Activated T-cell treated with anti-CD3 and anti-CD28 coated beads, Interleukin-2, amount 50 U/mL, for 24 hours (primary cell): ENCODE measurements at regions not wholly inside any gene's neighbourhood (a gene's known extent, or its start where the extent isn't known, plus 50 kb on each side); places are given as distances from the start of the nearest gene placed in this dataset.
"Not testable (repeated sequence)": the region's sequence is repeated elsewhere in the genome, so short reads cannot be mapped to it uniquely, and the experiment has no call there.

Source experiments
- DNase-seq: peaks from one replicate; pipeline ENCODE4 v3.0.0-alpha.2; 2020
- H3K27ac Mint-ChIP-seq: 2 replicates; pipeline ENCODE4 v1.8.0; 2020; ENCODE audit warnings: mild to moderate bottlenecking, mixed read lengths
- H3K27me3 Mint-ChIP-seq: 2 replicates; pipeline ENCODE4 v1.8.0; 2020; ENCODE audit warnings: mixed read lengths
- H3K36me3 Mint-ChIP-seq: 2 replicates; pipeline ENCODE4 v1.8.0; 2020; ENCODE audit warnings: low read depth, mixed read lengths
- H3K4me1 Mint-ChIP-seq: 2 replicates; pipeline ENCODE4 v1.8.0; 2020; ENCODE audit warnings: low read depth, mixed read lengths
- H3K4me3 Mint-ChIP-seq: 2 replicates; pipeline ENCODE4 v1.8.0; 2020; ENCODE audit warnings: mild to moderate bottlenecking, moderate library complexity, mixed read lengths
- H3K9me3 Mint-ChIP-seq: 2 replicates; pipeline ENCODE4 v1.8.0; 2020; ENCODE audit warnings: mixed read lengths

DNA sequence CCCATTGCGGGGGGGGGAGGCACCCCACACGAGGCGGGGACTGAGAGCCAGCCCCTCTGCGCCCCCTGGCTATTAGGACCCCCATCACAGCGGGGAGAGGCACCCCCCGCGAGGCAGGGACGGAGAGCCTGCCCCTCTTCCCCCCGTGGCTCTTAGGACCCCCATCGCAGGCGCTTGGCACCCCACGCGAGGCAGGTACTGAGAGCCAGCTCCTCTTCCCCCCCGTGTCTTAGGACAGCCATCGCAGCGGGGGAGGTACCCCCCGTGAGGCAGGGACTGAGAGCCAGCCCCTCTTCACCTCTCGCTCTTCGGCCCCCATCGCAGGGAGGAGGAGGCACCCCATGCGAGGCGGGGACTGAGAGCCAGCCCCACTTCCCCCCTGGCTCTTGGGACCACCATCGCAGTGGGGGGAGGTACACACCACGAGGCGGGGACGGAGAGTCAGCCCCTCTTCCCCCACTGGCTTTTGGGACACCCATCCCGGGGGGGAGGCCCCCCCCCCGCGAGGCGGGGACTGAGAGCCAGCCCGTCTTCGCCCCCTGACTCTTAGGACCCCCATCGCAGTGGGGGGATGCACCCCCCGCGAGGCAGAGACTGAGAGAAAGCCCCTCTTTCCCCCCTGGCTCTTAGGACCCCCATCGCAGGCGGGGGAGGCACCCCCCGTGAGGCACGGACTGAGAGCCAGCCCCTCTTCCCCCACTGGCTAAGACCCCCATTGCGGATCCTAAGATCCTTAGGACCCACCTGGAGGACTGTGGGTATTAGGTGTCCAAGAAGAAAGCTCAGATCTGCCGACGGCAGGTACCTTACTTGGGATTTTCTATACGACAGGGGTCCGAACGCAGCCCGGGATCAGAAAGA lies 198.6 kb upstream of the PZP start:
- no peaks in the 10 kb centered on the region for H3K27me3 Mint-ChIP-seq
- H3K4me1 Mint-ChIP-seq = peaks cover under 1% of the 10 kb centered on the region
- H3K4me3 Mint-ChIP-seq = no peak overlapping the region
- no peak for DNase-seq
- no peaks in the 10 kb centered on the region for H3K9me3 Mint-ChIP-seq
- H3K36me3 Mint-ChIP-seq = no peaks in the 10 kb centered on the region
- H3K27ac Mint-ChIP-seq = no peak overlapping the region

DNA sequence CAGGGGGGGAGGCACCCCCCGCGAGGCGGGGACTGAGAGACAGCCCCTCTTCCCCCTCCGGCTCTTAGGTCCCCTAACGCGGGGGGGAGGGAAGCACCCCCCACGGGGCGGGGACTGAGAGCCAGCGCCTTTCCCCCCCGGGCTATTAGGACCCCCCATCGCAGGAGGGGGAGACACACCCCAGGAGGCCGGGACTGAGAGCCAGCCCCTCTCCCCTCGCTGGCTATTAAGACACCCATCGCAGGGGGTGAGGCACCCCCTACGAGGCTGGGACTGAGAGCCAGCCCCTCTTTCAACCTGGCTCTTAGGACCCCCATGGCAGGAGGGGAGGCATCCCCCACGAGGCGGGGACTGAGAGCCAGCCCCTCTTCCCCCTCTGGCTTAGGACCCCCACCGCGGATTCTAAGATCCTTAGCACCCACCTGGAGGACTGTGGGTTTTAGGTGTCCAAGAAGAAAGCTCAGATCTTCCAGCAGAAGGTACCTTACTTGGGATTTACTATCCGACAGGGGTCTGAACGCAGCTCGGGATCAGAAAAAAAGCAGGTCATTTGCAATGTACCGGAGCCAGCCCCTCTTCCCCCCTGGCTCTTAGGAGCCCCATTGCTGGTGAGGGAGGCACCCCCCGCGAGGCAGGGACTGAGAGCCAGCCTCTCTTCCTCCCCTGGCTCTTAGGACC lies 197.8 kb upstream of the PZP start:
- Mint-ChIP-seq H3K4me3 (no peak overlapping the region), H3K9me3 (no peaks in the 10 kb centered on the region), H3K36me3 (no peaks in the 10 kb centered on the region), H3K27me3 (no peaks in the 10 kb centered on the region), H3K4me1 (no peaks in the 10 kb centered on the region), H3K27ac (no peak overlapping the region)
- DNase-seq = no peak

DNA sequence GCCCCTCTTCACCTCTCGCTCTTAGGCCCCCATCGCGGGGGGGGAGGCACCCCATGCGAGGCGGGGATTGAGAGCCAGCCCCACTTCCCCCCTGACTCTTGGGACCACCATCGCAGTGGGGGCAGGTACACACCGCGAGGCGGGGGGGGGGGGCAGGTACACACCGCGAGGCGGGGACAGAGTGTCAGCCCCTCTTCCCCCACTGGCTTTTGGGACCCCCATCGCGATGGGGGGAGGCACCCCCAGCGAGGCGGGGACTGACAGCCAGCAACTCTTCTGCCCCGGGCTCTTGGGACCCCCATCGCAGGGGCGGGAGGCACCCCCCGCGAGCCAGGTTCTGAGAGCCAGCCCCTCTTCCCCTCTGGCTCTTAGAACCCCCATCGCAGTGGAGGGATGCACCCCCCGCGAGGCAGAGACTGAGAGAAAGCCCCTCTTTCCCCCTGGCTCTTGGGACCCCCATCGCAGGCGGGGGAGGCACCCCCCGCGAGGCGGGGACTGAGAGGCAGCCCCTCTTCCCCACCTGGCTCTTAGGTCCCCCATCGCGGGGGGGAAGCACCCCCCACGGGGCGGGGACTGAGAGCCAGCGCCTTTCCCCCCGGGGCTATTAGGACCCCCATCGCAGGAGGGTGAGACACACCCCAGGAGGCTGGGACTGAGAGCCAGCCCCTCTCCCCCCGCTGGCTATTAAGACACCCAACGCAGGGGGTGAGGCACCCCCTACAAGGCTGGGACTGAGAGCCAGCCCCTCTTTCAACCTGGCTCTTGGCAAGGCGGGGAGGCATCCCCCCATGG lies 196.5 kb upstream of the PZP start:
- H3K27ac Mint-ChIP-seq = no peak overlapping the region
- no peaks in the 10 kb centered on the region for H3K4me1 Mint-ChIP-seq
- H3K36me3 Mint-ChIP-seq = peaks cover 2% of the 10 kb centered on the region
- no peak overlapping the region for H3K4me3 Mint-ChIP-seq
- H3K9me3 Mint-ChIP-seq = no peaks in the 10 kb centered on the region
- DNase-seq = no peak
- no peaks in the 10 kb centered on the region for H3K27me3 Mint-ChIP-seq

DNA sequence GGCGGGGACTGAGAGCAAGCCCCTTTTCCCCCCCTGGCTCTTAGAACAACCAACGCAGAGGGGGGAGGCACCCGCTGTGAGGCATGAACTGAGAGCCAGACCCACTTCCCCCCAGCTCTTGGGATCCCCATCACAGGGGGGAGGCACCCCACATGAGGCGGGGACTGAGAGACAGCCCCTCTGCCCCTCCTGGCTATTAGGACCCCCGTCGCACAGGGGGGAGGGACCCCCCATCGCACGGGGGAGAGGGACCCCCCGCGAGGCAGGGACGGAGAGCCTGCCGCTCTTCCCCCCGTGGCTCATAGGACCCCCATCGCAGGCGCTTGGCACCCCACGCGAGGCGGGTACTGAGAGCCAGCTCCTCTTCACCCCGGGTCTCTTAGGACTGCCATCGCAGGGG lies 195.8 kb upstream of the PZP start:
- no peak overlapping the region for H3K4me3 Mint-ChIP-seq
- no peaks in the 10 kb centered on the region for H3K4me1 Mint-ChIP-seq
- no peaks in the 10 kb centered on the region for H3K27me3 Mint-ChIP-seq
- no peak overlapping the region for H3K27ac Mint-ChIP-seq
- H3K36me3 Mint-ChIP-seq = peaks cover 2% of the 10 kb centered on the region
- no peak for DNase-seq
- no peaks in the 10 kb centered on the region for H3K9me3 Mint-ChIP-seq

- H3K27me3 Mint-ChIP-seq, H3K4me1 Mint-ChIP-seq, H3K36me3 Mint-ChIP-seq, H3K27ac Mint-ChIP-seq, H3K4me3 Mint-ChIP-seq, DNase-seq, H3K9me3 Mint-ChIP-seq: not testable (repeated sequence)
Measured at GRCh38 chr12:9402432-9403040, 194.3 kb upstream of the PZP start.

- DNase-seq, H3K27me3 Mint-ChIP-seq, H3K4me1 Mint-ChIP-seq, H3K9me3 Mint-ChIP-seq, H3K27ac Mint-ChIP-seq, H3K4me3 Mint-ChIP-seq: not testable (repeated sequence)
- H3K36me3 Mint-ChIP-seq = peaks cover 10% of the 10 kb centered on the region
Measured at GRCh38 chr12:9396367-9396766, 188.2 kb upstream of the PZP start.

GRCh38 chr12:9395220-9395619 lies 187.0 kb upstream of the PZP start:
- H3K27ac Mint-ChIP-seq, H3K9me3 Mint-ChIP-seq, H3K4me3 Mint-ChIP-seq, DNase-seq, H3K36me3 Mint-ChIP-seq, H3K4me1 Mint-ChIP-seq, H3K27me3 Mint-ChIP-seq: not testable (repeated sequence)

- Mint-ChIP-seq H3K4me1 (peaks cover 4% of the 10 kb centered on the region), H3K27me3 (no peaks in the 10 kb centered on the region), H3K9me3 (no peaks in the 10 kb centered on the region), H3K4me3 (no peak overlapping the region), H3K27ac (no peak overlapping the region), H3K36me3 (peaks cover 8% of the 10 kb centered on the region)
- no peak for DNase-seq
Measured at GRCh38 chr12:9392842-9393241, 184.6 kb upstream of the PZP start.

DNA sequence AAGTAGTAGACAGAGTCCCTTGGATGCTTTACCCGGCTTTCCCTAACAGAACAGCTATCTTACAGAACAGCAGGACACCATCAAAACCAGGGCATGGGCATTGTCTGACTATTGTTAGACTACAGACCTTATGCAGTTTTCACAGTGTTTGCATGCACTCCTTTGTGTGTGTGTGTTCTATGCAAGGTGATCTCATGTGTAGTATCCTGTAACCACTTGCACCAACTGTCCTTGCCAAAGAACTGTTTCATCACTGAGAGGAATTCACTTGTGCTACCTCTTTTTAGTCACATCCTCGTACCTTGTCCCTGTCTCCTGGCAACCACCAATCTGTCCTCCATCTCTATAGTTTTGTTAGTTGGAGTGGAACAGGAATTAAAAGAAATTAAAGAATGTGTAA lies 183.6 kb upstream of the PZP start:
- H3K4me3 Mint-ChIP-seq = no peak overlapping the region
- DNase-seq = no peak

DNA sequence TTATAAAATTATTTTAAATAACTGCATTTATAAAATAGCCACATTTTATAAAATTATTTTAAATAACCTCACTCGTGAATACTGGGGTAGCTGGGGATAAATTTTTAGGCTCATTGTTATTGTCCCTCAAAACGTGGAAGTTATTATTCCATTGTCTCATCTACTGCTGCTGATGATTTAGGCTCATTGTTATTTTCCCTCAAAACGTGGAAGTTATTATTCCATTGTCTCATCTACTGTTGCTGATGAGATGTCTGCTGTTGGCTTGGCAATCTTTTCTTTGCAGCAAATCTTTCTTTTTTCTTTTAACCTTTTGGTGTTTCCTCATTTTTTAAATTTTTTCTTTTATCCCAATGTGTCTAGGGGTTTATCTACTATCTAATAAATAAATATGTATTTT lies 182.6 kb upstream of the PZP start:
- no peaks in the 10 kb centered on the region for H3K36me3 Mint-ChIP-seq
- no peak overlapping the region for H3K27ac Mint-ChIP-seq
- DNase-seq = no peak
- no peaks in the 10 kb centered on the region for H3K9me3 Mint-ChIP-seq
- H3K27me3 Mint-ChIP-seq = no peaks in the 10 kb centered on the region
- H3K4me1 Mint-ChIP-seq = peaks cover 13% of the 10 kb centered on the region
- no peak overlapping the region for H3K4me3 Mint-ChIP-seq

More for the DNA sequence above, 183.6 kb upstream of the PZP start:
- H3K9me3 Mint-ChIP-seq = no peaks in the 10 kb centered on the region
- H3K4me1 Mint-ChIP-seq = peaks cover 12% of the 10 kb centered on the region
- no peak overlapping the region for H3K27ac Mint-ChIP-seq
- no peaks in the 10 kb centered on the region for H3K27me3 Mint-ChIP-seq
- peaks cover 7% of the 10 kb centered on the region for H3K36me3 Mint-ChIP-seq

DNA sequence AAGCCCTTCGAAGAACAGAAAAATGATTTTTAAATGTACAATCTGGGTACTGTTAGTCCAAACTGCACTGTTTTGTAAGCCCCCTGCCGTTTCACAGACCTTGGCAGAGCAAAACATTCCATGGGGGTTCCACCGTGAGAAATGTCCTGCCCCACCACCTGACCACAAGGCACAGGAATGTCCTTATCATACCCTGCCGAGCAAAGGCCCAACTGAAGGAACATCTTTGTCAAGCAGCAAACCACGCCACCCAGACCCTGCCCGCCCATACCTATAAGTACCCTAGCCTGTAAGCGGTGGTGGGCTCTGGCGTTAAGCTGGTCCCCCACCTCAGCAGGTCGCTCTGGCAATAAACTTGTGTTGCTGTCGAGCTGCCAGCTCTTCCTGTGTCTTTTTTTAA lies 181.6 kb upstream of the PZP start:
- no peaks in the 10 kb centered on the region for H3K9me3 Mint-ChIP-seq
- H3K27ac Mint-ChIP-seq = no peak overlapping the region
- H3K27me3 Mint-ChIP-seq = no peaks in the 10 kb centered on the region
- H3K4me1 Mint-ChIP-seq = peaks cover 13% of the 10 kb centered on the region
- no peak for DNase-seq
- no peaks in the 10 kb centered on the region for H3K36me3 Mint-ChIP-seq
- no peak overlapping the region for H3K4me3 Mint-ChIP-seq

DNA sequence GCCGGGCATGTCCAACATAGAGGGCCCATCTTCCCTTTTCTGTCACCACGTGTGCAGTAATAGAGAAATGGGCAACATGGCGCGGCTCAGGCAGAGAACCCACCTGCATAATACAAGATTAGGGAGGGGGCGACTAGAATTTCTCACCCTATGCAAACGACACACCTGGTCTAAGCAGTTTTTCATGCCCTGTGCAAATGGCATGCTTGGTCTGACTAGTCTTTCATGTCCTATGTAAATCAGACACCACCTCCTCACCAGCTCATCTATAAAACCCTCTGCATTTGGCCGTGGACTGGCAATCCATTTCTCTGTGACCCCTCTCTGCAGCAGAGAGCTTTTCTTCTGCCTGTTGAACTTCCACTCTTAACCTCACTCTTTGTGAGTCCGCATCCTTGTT lies 180.2 kb upstream of the PZP start:
- H3K4me1 Mint-ChIP-seq = peaks cover 13% of the 10 kb centered on the region
- no peak overlapping the region for H3K27ac Mint-ChIP-seq
- H3K27me3 Mint-ChIP-seq = no peaks in the 10 kb centered on the region
- no peaks in the 10 kb centered on the region for H3K36me3 Mint-ChIP-seq
- no peak for DNase-seq
- H3K9me3 Mint-ChIP-seq = no peaks in the 10 kb centered on the region
- no peak overlapping the region for H3K4me3 Mint-ChIP-seq

DNA sequence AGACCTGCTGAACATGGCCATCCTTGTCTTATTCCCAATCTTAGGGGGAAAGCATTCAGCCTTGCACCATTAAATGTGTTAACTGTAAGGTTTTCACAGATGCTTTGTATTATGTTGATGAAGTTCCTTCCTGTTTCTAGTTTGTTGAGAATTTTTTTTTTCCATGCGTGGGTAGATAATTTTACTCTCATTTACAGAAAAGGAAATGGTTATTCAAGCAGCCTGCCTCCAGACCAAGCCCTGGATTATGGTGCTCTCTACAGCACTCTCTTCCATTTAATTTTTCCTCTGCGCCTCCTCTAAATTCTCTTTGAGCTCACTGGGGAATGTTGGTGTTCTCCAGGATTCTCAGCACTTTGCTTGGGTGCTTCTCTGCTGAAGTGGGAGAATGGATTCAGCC lies 179.3 kb upstream of the PZP start:
- Mint-ChIP-seq H3K9me3 (no peaks in the 10 kb centered on the region), H3K27ac (no peak overlapping the region), H3K4me3 (no peak overlapping the region), H3K36me3 (no peaks in the 10 kb centered on the region), H3K27me3 (no peaks in the 10 kb centered on the region), H3K4me1 (peaks cover 13% of the 10 kb centered on the region)
- no peak for DNase-seq

- Mint-ChIP-seq H3K27me3 (no peaks in the 10 kb centered on the region), H3K27ac (no peak overlapping the region), H3K9me3 (no peaks in the 10 kb centered on the region), H3K36me3 (no peaks in the 10 kb centered on the region), H3K4me3 (no peak overlapping the region), H3K4me1 (peaks cover 11% of the 10 kb centered on the region)
- no peak for DNase-seq
Measured at GRCh38 chr12:9383585-9383984, 175.4 kb upstream of the PZP start.
